ENCODE measurements at regions not wholly inside any gene's neighbourhood (a gene's known extent, or its start where the extent isn't known, plus 50 kb on each side); places are given as distances from the start of the nearest gene placed in this dataset.

DNA sequence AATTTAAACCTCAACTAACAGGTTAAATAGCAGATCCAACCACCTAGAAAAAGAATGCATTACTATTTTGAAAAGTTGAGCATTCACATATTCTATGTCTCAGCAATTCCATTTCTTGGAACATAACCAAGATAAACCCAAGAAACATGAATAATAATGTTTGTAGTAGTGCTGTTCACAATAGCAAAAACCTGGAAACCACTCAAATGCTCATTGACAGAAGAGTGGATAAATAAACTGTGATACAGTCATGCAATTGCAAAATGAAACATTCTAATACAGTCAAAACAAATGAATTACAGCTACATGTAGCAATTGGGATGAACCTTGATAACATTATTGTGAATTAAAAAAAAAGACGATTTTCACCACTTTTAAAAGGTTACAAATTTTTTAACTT, 162.8 kb upstream of the TMEM45B start:
- no peak for DNase-seq (ENCODE audit: extremely low spot score)
- TF ChIP-seq, protein P1, sequence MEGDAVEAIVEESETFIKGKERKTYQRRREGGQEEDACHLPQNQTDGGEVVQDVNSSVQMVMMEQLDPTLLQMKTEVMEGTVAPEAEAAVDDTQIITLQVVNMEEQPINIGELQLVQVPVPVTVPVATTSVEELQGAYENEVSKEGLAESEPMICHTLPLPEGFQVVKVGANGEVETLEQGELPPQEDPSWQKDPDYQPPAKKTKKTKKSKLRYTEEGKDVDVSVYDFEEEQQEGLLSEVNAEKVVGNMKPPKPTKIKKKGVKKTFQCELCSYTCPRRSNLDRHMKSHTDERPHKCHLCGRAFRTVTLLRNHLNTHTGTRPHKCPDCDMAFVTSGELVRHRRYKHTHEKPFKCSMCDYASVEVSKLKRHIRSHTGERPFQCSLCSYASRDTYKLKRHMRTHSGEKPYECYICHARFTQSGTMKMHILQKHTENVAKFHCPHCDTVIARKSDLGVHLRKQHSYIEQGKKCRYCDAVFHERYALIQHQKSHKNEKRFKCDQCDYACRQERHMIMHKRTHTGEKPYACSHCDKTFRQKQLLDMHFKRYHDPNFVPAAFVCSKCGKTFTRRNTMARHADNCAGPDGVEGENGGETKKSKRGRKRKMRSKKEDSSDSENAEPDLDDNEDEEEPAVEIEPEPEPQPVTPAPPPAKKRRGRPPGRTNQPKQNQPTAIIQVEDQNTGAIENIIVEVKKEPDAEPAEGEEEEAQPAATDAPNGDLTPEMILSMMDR (IDR thresholded peaks at IDR 0.05; ENCODE audit: control extremely low read depth, extremely low read depth, low read depth, missing control alignments), result no peak
- POLR2A ChIA-PET, result no interaction called here
- CTCF ChIA-PET, result no interaction called here

DNA sequence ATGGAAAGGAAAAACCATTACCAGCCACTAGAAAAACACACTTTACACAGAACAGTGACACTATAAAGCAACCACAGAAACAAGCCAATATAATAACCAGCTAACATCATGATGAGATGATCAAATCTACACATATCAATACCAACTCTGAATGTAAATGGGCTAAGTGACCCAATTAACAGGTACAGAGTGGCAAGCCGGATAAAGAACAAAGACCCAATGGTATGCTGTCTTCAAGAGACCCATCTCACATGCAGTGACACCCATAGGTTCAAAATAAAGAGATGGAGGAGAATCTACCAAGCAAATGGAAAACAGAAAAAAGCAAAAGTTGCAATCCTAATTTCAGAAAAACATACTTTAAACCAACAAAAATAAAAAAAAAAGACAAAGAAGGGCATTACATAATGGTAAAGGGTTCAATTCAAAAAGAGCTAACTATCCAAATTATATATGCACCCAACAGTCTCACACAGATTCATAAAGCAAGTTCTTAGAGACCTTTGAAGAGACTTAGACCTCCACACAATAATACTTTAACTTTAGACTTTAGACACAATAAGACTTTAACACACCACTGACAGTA, 160.3 kb upstream of the TMEM45B start:
- TF ChIP-seq, protein P1 (IDR thresholded peaks at IDR 0.05; ENCODE audit: control extremely low read depth, extremely low read depth, low read depth, missing control alignments), result no peak
- ChIA-PET CTCF (no interaction called here), POLR2A (no interaction called here)
- DNase-seq (ENCODE audit: extremely low spot score), result no peak

DNA sequence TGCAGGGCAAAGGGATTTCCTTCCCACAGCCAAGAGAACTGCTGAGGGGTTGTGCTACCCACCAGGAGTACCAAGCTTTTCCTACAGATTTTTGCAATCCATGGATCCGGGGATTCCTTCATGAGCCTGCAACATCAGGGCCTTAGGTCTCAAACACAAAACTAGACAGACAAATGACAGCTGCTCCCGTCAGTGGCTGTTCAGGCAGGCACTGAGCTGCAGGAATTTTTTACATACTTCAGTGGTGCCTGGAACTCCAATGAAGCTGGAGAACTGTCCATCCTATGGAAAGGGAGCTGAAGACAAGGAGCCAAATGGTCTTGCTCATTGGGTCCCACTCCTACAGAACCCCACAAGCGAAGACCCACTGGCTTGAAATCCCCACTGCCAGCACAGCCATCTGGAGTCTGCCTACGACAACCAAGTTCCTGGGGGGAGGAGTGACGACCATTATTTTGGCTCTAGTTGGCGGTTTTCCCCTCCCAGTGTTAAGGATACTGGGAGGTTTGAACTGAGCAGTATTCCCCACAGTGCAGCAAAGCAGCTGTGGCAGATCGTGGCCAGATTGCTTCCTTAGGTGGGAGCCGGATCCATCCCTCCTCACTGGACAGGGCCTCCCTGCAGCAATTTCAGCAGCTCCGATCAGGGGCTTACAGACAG, 157.7 kb upstream of the TMEM45B start:
- CTCF ChIA-PET, result interaction anchor here (1.6 kb wide), 1 partner anchor 14 kb away, joined by 3 read pairs; no protein-coding TSS in a partner anchor
- TF ChIP-seq, protein P1 (IDR thresholded peaks at IDR 0.05; ENCODE audit: control extremely low read depth, extremely low read depth, low read depth, missing control alignments), result no peak
- POLR2A ChIA-PET, result no interaction called here
- no peak for DNase-seq (ENCODE audit: extremely low spot score)

- TF ChIP-seq, protein P1 (IDR thresholded peaks at IDR 0.05; ENCODE audit: control extremely low read depth, extremely low read depth, low read depth, missing control alignments), result no peak
- CTCF ChIA-PET, result interaction anchor here (1.6 kb wide), 1 partner anchor 15 kb away, joined by 3 read pairs; no protein-coding TSS in a partner anchor
- POLR2A ChIA-PET, result no interaction called here
- DNase-seq (ENCODE audit: extremely low spot score), result no peak
Measured at GRCh38 chr11:129658526-129658867, 157.2 kb upstream of the TMEM45B start.

DNA sequence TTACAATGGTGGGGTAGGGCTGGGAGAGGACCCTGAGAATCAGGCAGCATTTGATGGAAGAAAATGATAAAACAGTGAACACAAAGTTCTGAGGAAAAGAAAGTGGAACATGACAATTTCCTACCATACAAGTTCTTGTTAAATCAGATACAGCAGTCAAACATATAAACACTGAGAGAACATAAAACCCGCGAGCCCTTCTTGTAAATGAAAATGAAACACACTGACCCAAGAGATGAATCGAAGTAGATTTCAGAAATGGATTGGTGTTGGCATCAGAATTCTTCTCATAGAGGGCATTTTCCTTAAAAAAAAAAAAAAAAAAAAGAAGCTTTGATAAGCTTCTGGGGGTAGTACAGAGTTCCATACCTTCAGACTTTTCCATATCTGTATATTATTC, 134.7 kb upstream of the TMEM45B start:
- TF ChIP-seq, protein P1 (IDR thresholded peaks at IDR 0.05; ENCODE audit: control extremely low read depth, extremely low read depth, low read depth, missing control alignments), result no peak
- DNase-seq (ENCODE audit: extremely low spot score), result no peak
- POLR2A ChIA-PET, result no interaction called here
- CTCF ChIA-PET, result interaction anchor here (2.3 kb wide), 1 partner anchor 15 kb away, joined by 7 read pairs; no protein-coding TSS in a partner anchor

DNA sequence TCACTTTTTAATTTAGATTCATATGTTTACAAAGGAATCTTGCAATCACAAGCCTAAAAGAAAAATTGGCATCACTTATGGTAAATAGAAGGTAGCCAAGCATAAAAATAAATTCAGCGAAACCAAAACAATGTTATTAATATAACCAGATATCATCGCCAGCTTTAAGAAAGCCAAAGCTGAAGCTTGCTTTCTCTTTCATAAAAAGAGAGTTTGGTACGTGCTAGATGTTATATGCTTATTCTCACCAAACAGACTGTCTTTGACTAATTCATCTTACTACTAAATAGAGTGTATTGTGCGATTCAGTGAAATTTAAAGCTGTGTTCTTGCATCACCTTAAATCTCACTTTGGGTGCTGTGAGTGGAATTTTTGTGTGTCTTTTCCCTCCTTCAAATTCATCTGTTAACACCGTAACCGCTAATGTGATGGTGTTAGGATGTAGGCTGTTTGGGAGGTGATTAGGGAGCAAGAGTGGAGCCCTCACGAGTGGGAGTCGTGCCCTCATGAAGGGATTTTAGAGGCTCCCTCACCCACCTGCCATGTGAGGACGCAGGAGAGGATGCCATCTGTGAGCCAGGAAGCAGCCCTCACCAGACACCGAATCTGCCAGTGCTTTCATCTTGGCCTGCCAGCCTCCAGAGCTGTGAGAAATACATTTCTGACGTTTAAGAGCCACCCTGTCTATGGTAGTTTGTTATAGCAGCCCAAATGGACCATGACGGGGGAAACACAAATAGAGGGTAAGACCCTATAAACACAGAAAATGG, 134.1 kb upstream of the TMEM45B start:
- CTCF ChIA-PET, result interaction anchor here (2.3 kb wide), 1 partner anchor 14 kb away, joined by 7 read pairs; no protein-coding TSS in a partner anchor
- DNase-seq (ENCODE audit: extremely low spot score), result no peak
- TF ChIP-seq, protein P1 (IDR thresholded peaks at IDR 0.05; ENCODE audit: control extremely low read depth, extremely low read depth, low read depth, missing control alignments), result no peak
- POLR2A ChIA-PET, result no interaction called here
